ENCODE measurements at regions not wholly inside any gene's neighbourhood (a gene's known extent, or its start where the extent isn't known, plus 50 kb on each side); places are given as distances from the start of the nearest gene placed in this dataset.
"Not testable (repeated sequence)": the region's sequence is repeated elsewhere in the genome, so short reads cannot be mapped to it uniquely, and the experiment has no call there.

- H3K9me3 ChIP-seq, result no peaks in the 10 kb centered on the region
- no peak overlapping the region for H3K27ac ChIP-seq
- peaks cover 0 to 3% of the 10 kb centered on the region in 2 donors for H3K27me3 ChIP-seq
- intact Hi-C loops (cut with DNase I; ENCODE audit: low total_unique reads), result no loop called here
- no peak overlapping the region for H3K4me3 ChIP-seq
- no peaks in the 10 kb centered on the region for H3K4me1 ChIP-seq
- DNase-seq, result no peak
- no peaks in the 10 kb centered on the region for H3K36me3 ChIP-seq
- TF ChIP-seq POLR2A (IDR thresholded peaks at IDR 0.05), result no peak
- TF ChIP-seq CTCF (IDR thresholded peaks at IDR 0.05), result no peak
Measured at GRCh38 chr11:15349413-15349812, 234.7 kb downstream of the INSC start.

- Histone ChIP-seq H3K36me3 (no peaks in the 10 kb centered on the region), H3K9me3 (no peaks in the 10 kb centered on the region), H3K27me3 (no peaks in the 10 kb centered on the region), H3K4me1 (no peaks in the 10 kb centered on the region), H3K4me3 (no peak overlapping the region), H3K27ac (no peak overlapping the region)
- no peak for DNase-seq
- intact Hi-C loops (cut with DNase I; ENCODE audit: low total_unique reads), result no loop called here
- TF ChIP-seq POLR2A (IDR thresholded peaks at IDR 0.05) (no peak), CTCF (IDR thresholded peaks at IDR 0.05) (no peak)
Measured at GRCh38 chr11:15361316-15361715, 246.6 kb downstream of the INSC start.

DNA sequence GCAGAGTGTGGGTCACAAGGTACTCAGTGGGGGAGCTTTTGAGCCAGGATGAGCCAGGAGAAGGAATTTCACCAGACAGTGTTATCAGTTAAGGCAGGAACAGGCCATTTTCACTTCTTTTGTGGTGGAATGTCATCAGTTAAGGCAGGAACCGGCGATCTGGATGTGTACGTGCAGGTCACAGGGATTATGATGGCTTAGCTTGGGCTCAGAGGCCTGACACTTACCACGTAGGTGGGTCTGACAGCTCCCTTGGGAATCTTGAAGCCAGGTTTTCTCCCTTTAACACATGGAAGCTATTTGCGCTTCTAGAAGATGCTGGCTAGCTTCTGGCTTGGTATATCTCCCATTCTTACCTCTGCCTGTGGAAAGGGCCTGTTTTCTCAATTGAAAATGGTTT lies 250.6 kb downstream of the INSC start:
- H3K9me3 ChIP-seq; H3K27ac ChIP-seq; H3K36me3 ChIP-seq; H3K4me3 ChIP-seq; H3K27me3 ChIP-seq; intact Hi-C loops (cut with DNase I; ENCODE audit: low total_unique reads); H3K4me1 ChIP-seq; DNase-seq: not testable (repeated sequence)

GRCh38 chr11:15367695-15368094 lies 253.0 kb downstream of the INSC start:
- H3K27ac ChIP-seq, result no peak overlapping the region
- no peak for DNase-seq
- H3K4me3 ChIP-seq, result no peak overlapping the region
- intact Hi-C loops (cut with DNase I; ENCODE audit: low total_unique reads), result no loop called here
- no peaks in the 10 kb centered on the region for H3K9me3 ChIP-seq
- no peaks in the 10 kb centered on the region for H3K36me3 ChIP-seq
- TF ChIP-seq POLR2A (IDR thresholded peaks at IDR 0.05), result no peak
- TF ChIP-seq CTCF (IDR thresholded peaks at IDR 0.05), result no peak
- no peaks in the 10 kb centered on the region for H3K4me1 ChIP-seq
- no peaks in the 10 kb centered on the region for H3K27me3 ChIP-seq

DNA sequence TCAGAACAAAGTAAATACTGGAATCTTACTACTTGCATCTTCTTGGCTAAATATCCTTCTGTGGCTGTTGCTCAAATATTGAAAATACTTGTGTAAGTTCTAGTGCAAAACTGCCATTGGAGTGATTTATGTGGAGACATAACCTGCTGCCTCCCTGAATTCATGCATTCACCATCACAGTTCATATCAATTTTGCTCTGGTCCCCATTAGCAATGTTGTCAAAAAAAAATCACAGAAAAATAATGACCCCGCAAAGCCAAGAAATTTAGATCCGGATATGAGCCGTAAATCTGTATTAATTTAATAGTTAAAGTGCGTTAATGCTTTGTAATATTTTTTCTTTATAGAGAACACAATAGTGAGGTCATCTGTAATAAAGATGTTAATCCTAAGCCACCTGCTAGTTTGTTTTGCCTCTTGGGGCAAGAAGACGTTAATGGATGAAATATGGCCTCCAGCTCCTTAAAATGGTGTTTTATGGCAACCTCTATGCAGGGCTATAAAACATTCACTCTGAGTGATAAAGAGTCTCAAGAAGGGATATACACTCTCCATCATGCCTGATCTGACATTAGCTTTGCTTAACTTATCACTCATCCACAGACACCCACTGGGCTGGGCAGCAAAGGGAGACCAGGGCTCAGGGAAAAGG lies 255.9 kb downstream of the INSC start:
- no peak overlapping the region for H3K27ac ChIP-seq
- no peak overlapping the region for H3K4me3 ChIP-seq
- DNase-seq, result no peak
- no peaks in the 10 kb centered on the region for H3K4me1 ChIP-seq
- no peaks in the 10 kb centered on the region for H3K27me3 ChIP-seq
- H3K36me3 ChIP-seq, result no peaks in the 10 kb centered on the region
- H3K9me3 ChIP-seq, result no peaks in the 10 kb centered on the region
- intact Hi-C loops (cut with DNase I; ENCODE audit: low total_unique reads), result no loop called here
- TF ChIP-seq POLR2A (IDR thresholded peaks at IDR 0.05), result no peak
- TF ChIP-seq CTCF (IDR thresholded peaks at IDR 0.05), result no peak

DNA sequence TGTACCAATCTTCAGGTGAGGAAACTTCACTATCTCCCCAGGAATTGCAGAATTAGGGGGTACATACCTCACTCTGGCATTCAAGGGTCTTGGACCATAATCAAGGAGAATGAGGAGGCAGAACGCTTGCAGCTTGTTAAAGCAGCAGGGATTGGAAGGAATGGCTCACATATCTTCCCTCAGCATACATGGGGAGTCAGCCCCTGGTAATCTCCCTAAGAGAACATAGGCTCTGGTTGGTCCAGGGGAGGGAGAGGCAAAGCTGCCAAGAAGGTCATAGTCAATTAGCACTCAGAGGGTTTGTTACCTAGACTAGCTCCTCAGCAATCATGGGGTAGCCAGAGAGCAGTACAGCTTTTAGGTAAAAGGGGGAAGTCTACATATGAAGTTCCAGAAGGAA lies 256.8 kb downstream of the INSC start:
- Histone ChIP-seq H3K27me3 (no peaks in the 10 kb centered on the region), H3K4me3 (no peak overlapping the region), H3K27ac (no peak overlapping the region), H3K9me3 (no peaks in the 10 kb centered on the region), H3K36me3 (no peaks in the 10 kb centered on the region), H3K4me1 (no peaks in the 10 kb centered on the region)
- intact Hi-C loops (cut with DNase I; ENCODE audit: low total_unique reads), result no loop called here
- TF ChIP-seq CTCF (IDR thresholded peaks at IDR 0.05), result no peak
- TF ChIP-seq POLR2A (IDR thresholded peaks at IDR 0.05), result no peak
- DNase-seq, result no peak

Data from uterus (tissue), 3 donors.